ENCODE measurements at regions not wholly inside any gene's neighbourhood (a gene's known extent, or its start where the extent isn't known, plus 50 kb on each side); places are given as distances from the start of the nearest gene placed in this dataset.
A peak's percentile ranks its signal among the peaks of the same experiment; 100 is the strongest.
"Not testable (repeated sequence)": the region's sequence is repeated elsewhere in the genome, so short reads cannot be mapped to it uniquely, and the experiment has no call there.

- not testable (repeated sequence) for DNase-seq
Observed at GRCh38 chr5:118462276-118462675, 526.1 kb downstream of the DTWD2 start.

GRCh38 chr5:118461436-118461835 lies 526.9 kb downstream of the DTWD2 start:
- DNase-seq, result no peak

DNA sequence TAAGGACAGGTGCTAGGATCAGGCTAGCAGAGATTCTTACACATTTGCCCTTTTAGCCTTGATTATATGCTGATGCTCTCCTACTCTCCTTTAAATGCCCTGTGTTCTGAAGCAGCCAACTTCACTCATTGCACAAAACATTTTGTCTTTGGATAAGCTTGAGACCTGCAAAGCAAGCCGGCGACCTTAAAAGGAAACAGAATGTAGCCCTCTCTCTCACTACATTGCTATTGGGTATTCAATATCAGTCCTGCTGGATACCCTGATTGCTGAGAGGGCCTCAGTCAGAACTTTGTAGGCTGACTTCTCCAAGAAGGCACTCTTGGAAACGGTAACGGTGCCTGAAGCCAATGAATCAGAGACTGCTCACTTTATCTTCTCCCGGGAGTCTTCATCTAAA lies 528.9 kb downstream of the DTWD2 start:
- no peak for DNase-seq

DNA sequence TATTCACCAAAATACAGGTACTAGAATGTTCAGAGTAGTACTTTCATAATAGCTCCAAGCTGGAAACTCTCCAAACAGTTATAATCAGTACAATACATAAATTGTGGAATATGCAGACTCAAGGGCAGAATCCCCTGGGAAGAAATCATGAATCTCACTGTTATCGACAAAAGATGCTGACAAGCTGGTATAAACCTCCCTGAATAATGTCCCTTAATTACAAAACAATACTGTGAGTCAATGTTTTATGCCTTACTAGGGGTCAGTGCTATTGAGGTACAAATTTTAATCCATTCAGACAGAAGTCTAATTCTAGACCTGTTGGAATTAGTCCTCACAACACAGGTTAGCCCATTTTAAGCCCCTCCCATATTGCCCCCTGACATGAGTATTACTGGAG lies 532.3 kb downstream of the DTWD2 start:
- no peak for DNase-seq

DNA sequence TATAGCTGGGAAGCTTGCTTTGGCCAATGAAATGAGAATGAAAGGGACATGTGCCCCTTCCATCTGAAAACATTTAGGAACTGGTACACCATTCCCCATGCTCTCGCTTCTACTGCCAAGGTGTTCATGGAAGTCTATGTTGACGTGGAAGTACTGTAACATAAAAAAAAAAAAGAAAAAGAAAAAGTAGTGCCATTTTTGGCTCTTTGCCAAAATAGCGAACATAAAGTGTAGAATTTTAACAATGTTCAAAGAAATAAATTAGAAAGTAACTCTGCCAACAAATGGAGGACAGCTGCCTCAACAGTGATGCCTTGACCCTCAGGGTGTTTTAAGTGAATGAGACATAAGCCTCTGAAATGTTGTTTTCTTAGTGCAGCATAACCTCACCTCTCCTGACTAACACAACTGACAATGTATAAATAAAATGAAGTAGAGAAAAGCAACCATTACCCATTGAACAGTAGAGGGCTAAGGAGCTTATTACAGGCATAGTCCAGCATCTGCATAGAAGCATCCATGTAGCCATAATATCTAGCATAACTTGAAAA lies 536.6 kb downstream of the DTWD2 start:
- DNase-seq, result no peak

DNA sequence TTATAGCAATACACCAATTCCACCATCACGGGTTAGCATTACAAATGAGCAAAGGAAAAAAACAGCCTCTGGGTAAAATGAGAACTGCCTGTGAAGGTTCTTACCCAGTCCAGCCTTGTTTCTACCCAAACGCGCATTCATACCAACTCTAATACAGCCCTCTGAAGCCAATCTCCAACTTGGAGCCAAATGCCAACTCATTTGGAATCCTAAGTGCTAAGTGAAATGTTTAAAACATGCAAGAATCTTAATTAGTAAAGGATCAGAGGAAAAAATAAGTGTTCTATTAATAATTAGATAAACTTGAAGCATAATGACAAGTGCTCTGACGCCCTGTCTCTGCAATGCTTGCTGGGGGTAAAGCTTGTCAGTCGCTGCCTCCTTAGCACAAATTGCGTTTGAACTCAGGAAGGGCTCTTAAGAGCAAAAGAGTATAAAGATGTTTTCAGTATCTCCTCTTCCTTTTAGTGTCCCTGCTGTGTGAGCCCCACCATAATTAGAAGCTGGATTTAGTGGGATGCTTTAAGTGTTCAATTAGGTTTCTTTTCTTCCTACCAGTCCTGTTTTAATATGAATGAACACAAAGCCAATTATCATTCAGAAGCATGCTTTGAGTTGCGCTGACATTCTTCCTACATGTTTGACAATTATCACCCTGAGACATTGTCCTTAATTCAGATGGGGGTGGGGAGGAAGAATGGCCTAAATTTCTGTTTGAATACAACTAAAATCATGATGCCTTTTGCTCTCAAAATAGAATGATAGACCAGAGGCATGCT lies 537.6 kb downstream of the DTWD2 start:
- DNase-seq, result no peak

GRCh38 chr5:118447350-118447749 lies 541.0 kb downstream of the DTWD2 start:
- no peak for DNase-seq

- DNase-seq, result no peak
Observed at GRCh38 chr5:118441956-118442355, 546.4 kb downstream of the DTWD2 start.

DNA sequence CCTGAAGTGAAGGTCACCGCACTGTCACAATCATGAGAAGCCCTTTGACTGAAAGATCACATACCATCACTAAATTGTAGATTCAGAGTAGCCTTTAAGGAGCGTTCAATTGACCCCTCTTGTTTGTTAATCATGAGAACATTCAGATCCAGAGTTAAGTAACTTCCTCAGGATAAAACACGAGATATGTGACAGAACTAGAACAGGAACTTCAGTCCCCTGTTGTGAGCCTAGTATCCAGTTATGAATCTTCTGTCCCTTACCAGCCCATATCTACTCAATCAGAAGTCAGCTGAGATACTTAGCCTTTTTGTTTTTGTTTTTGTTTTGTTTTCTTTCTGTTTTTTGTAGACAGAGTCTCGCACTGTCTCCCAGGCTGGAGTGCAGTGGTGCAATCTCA lies 547.3 kb downstream of the DTWD2 start:
- no peak for DNase-seq

- DNase-seq, result no peak
Observed at GRCh38 chr5:118440496-118440895, 547.9 kb downstream of the DTWD2 start.

DNA sequence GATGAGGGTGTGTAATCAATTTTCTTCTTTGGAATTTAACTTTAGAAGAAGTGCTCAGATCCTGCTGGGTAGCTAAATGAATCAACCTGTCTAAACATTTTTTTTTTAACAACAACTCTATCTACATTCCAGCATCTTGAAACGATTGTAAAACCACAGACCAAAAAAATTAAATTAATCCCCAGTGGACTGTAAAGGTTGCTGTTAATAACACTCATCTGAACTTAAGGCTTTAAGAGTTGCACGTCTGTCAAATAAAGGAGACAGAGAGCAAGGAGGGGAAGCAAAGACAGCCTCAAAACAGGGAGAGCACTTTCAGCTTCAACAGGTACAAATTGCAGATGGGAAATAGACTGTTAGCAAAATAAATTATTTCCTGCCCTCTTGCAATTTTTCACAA lies 548.5 kb downstream of the DTWD2 start:
- DNase-seq, result no peak

GRCh38 chr5:118435131-118435530 lies 553.2 kb downstream of the DTWD2 start:
- no peak for DNase-seq

GRCh38 chr5:118434522-118434921 lies 553.8 kb downstream of the DTWD2 start:
- no peak for DNase-seq

- DNase-seq, result no peak
Observed at GRCh38 chr5:118430076-118430475, 558.3 kb downstream of the DTWD2 start.

DNA sequence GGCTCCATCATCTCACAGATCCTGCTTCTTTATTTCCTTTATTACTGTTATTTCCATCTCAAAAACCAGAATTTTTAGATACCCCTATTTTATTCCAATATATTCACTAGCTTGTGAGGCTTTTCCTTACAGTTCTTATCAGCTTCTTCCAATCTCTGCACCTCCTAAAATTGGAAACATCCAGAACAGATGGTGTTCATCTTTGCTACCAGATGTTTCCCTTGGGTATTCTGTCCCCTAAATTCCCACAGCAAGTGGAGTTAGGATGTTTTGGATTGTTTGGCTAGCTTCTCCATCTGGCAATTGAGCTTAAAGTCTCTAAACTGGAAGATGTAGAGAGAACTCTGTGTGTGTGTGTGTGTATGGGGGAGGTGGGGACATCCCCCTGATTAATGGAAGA lies 580.4 kb downstream of the DTWD2 start:
- no peak for DNase-seq

DNA sequence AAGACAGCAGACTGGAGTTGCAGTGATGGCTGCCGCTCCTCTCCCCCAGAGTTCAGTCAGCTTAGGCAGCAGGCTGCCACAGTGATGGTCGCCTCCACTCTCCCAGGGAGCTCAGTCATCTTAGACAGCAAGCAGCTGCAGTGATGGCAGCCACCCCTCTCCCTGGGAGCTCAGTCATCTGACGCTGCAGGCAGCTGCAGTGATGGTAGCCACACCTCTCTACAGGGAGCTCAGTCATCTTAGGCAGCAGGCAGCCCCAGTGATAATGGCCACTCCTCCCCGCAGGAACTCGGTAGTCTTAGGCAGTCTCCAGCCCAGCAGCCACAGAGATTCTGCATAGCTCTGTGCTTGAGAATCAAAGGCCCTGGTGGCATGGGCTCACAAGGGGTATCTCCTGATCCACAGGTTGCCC lies 582.7 kb downstream of the DTWD2 start:
- no peak for DNase-seq

- DNase-seq, result peak in 1 of 2 experiments; percentile 9
Observed at GRCh38 chr5:118397236-118397635, 591.1 kb downstream of the DTWD2 start.

GRCh38 chr5:118392491-118392890 lies 595.9 kb downstream of the DTWD2 start:
- DNase-seq, result peak; percentile 48 to 78

GRCh38 chr5:118382931-118383330 lies 605.4 kb downstream of the DTWD2 start:
- not testable (repeated sequence) for DNase-seq

GRCh38 chr5:118379470-118379869 lies 608.9 kb downstream of the DTWD2 start:
- DNase-seq, result peak; percentile 51 to 75

DNA sequence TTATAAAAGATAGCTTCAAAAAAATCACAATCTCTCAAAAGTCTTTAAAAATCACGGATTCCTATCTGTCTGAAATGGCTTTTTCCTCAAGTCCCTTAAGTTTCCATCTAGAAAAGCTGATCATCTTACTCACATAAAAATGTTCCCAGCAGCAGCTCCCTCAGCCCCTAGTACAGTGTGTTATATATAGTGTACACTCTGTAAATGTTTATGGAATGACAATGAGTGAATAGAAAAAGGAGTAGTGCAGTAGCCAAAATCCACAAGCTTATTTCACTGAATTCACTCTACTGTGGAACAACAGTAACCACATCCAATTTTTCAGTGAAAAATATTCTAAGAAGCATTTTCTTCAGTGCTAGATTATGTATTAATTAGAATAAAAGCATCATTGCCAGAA lies 609.4 kb downstream of the DTWD2 start:
- DNase-seq, result no peak

DNA sequence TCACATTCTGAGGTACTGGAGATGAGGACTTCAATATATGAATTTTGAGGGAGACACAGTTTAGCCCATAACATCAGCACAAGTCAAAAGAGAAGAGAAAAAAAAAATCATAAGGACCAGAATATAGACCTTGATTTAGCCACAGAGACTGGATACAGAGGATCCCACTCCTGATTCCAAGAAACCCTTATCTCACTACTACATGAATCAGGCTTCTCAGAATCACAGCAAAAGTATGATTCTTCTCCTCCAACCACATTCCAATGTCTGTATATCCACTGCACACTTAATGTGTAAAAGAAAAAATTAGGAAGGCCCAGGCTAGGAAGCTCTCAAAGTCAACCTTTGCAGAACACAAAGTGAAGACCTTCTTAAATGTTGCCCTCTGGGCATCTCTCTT lies 610.9 kb downstream of the DTWD2 start:
- DNase-seq, result no peak

- peak; percentile 47 to 68 for DNase-seq
Observed at GRCh38 chr5:118371973-118372831, 616.1 kb downstream of the DTWD2 start.

DNA sequence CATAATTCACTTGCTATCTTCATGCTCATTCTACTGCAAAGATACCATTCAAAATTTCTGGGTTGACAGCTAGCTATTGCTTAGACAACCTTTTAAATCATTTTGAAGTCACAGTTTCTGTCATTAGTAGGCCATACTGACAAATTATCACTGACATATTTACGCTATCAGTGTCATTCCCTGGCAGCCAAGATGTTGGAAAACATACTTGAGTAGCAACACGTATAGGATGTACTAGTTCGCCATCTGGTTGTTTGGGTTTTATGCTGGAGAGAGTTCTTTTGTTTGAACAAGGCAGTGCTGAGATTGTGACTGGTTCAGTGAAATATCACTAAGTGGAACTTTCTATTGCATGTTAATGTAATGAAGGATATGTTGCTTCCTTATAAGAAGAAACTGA lies 621.9 kb downstream of the DTWD2 start:
- peak; percentile 6 to 46 for DNase-seq

Data from NCI-H446 (cell line).